GM12865 (cell line): ENCODE measurements at regions not wholly inside any gene's neighbourhood (a gene's known extent, or its start where the extent isn't known, plus 50 kb on each side); places are given as distances from the start of the nearest gene placed in this dataset.

Source experiments
- DNase-seq: peaks from one replicate; pipeline ENCODE4 v3.0.0; 2010; ENCODE audit warnings: low read depth
- H3K4me3 ChIP-seq: 2 replicates; pipeline ENCODE4 v1.5.1; 2011; ENCODE audit warnings: mild to moderate bottlenecking, low read depth, low read length, control low read depth
- TF ChIP-seq, protein P1 (sequence below): IDR thresholded peaks from 2 replicates; pipeline ENCODE4 v1.5.1; 2011; ENCODE audit warnings: low read length, control low read depth, low read depth, inconsistent platforms; ENCODE audit not compliant: insufficient read depth; ENCODE audit errors: missing control alignments

GRCh38 chr4:173747537-173748257, 217.7 kb upstream of the HAND2 start:
- TF ChIP-seq, protein P1, sequence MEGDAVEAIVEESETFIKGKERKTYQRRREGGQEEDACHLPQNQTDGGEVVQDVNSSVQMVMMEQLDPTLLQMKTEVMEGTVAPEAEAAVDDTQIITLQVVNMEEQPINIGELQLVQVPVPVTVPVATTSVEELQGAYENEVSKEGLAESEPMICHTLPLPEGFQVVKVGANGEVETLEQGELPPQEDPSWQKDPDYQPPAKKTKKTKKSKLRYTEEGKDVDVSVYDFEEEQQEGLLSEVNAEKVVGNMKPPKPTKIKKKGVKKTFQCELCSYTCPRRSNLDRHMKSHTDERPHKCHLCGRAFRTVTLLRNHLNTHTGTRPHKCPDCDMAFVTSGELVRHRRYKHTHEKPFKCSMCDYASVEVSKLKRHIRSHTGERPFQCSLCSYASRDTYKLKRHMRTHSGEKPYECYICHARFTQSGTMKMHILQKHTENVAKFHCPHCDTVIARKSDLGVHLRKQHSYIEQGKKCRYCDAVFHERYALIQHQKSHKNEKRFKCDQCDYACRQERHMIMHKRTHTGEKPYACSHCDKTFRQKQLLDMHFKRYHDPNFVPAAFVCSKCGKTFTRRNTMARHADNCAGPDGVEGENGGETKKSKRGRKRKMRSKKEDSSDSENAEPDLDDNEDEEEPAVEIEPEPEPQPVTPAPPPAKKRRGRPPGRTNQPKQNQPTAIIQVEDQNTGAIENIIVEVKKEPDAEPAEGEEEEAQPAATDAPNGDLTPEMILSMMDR, result no peak
- H3K4me3 ChIP-seq, result no peak overlapping the region
- no peak for DNase-seq

GRCh38 chr4:173746424-173746823, 216.4 kb upstream of the HAND2 start:
- TF ChIP-seq, protein P1, result no peak
- H3K4me3 ChIP-seq, result no peak overlapping the region
- no peak for DNase-seq

- no peak for DNase-seq
- TF ChIP-seq, protein P1, result no peak
- H3K4me3 ChIP-seq, result no peak overlapping the region
These were observed 215.7 kb upstream of the HAND2 start for GRCh38 chr4:173745765-173746164.

DNA sequence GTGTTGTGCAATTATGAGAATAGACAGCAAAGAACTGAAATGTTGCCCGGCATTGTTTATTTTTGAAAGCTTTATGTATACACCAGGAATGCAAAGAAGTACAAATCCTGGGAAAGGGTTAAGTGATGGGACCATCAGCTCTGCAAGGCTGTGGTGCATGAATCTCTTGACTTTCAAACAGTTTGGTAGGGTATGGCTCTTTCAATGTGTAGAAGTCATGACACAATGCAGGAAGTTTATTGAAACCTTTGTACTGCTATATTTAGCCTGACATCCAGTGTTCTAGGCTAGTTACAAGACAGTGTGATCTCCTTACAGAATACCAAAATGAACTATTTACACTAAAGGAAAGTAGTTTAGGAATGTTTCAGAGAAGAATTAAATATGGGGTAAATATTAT, 206.8 kb upstream of the HAND2 start:
- DNase-seq, result no peak
- H3K4me3 ChIP-seq, result no peak overlapping the region
- TF ChIP-seq, protein P1, result no peak

- no peak overlapping the region for H3K4me3 ChIP-seq
These were observed 205.6 kb upstream of the HAND2 start for GRCh38 chr4:173735585-173735984.

GRCh38 chr4:173735049-173735448, 205.0 kb upstream of the HAND2 start:
- TF ChIP-seq, protein P1, result no peak

More at GRCh38 chr4:173735585-173735984, 205.6 kb upstream of the HAND2 start:
- TF ChIP-seq, protein P1, result no peak
- no peak for DNase-seq

GRCh38 chr4:173731257-173731656, 201.2 kb upstream of the HAND2 start:
- H3K4me3 ChIP-seq, result no peak overlapping the region
- DNase-seq, result no peak
- TF ChIP-seq, protein P1, result no peak

More at GRCh38 chr4:173735049-173735448, 205.0 kb upstream of the HAND2 start:
- DNase-seq, result no peak
- H3K4me3 ChIP-seq, result no peak overlapping the region
